ENCODE measurements at regions not wholly inside any gene's neighbourhood (a gene's known extent, or its start where the extent isn't known, plus 50 kb on each side); places are given as distances from the start of the nearest gene placed in this dataset.

GRCh38 chr10:111560027-111560426, 483.2 kb downstream of the ADRA2A start:
- TF ChIP-seq ZBTB6 (tag by site-specific recombination; IDR thresholded peaks at IDR 0.05) (no peak), ZNF23 (tag by site-specific recombination; IDR thresholded peaks at IDR 0.05; ENCODE audit: borderline replicate concordance) (no peak), ZNF169 (tag by site-specific recombination; IDR thresholded peaks at IDR 0.05) (no peak)

Data from HEK293 (cell line).